ENCODE measurements at regions not wholly inside any gene's neighbourhood (a gene's known extent, or its start where the extent isn't known, plus 50 kb on each side); places are given as distances from the start of the nearest gene placed in this dataset.

DNA sequence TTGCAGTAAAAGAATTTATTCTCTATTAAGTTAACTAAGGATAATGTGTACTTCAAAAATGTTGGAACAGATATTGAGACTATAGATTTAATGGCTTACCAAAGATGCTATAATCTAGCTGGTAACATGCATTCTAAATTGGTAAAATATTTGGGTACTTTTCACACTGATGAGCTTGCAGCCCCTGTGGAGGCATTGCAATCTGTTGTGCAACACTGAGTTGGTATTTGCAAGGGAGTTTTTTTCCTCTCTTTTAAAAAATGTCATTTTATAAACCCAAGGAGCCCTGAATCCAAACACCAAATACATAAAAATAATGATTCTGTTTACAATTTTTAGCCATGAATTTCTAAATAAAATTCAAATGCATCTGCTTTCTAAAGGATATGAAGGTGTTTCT, 944.8 kb downstream of the DTWD2 start:
- TF ChIP-seq CEBPB (IDR thresholded peaks at IDR 0.05), result no peak
- TF ChIP-seq PHF8 (IDR thresholded peaks at IDR 0.05; ENCODE audit: borderline replicate concordance, low read depth), result no peak
- TF ChIP-seq CHD4 (IDR thresholded peaks at IDR 0.05; ENCODE audit: borderline replicate concordance), result no peak
- no peak for TF ChIP-seq PBX3 (IDR thresholded peaks at IDR 0.05)
- TF ChIP-seq RNF2 (IDR thresholded peaks at IDR 0.05; ENCODE audit: borderline replicate concordance, low read depth), result no peak
- TF ChIP-seq CTCF (IDR thresholded peaks at IDR 0.05), result no peak
- TF ChIP-seq EP300 (IDR thresholded peaks at IDR 0.05), result no peak
